Natural killer cell (primary cell): ENCODE measurements at regions not wholly inside any gene's neighbourhood (a gene's known extent, or its start where the extent isn't known, plus 50 kb on each side); places are given as distances from the start of the nearest gene placed in this dataset.

Experiments used
- ATAC-seq, 3 donors: fragments of 150-1000 bp in 2 of 3; fragments of 200-7000 bp in 1 of 3; cut with Tn5 transposase; 1 replicate in 1 of 3; 2 replicates in 2 of 3; pipeline ENCODE4 v1.10.0; 2021; ENCODE audit warnings: mild to moderate bottlenecking in 2 of 3, moderate library complexity in 2 of 3
- DNase-seq, 2 donors: peaks; one replicate each; pipeline versions ENCODE4 v3.0.0 to v3.0.0-alpha.2; 2013 to 2021; ENCODE audit warnings: mixed read lengths in 1 of 2
- H3K27ac ChIP-seq: one replicate; pipeline ENCODE4 v1.5.1; 2013; ENCODE audit warnings: mild to moderate bottlenecking, low read length
- H3K27me3 ChIP-seq: one replicate; pipeline ENCODE4 v1.6.1; 2013; ENCODE audit warnings: low read length; ENCODE audit not compliant: control insufficient read depth, insufficient read depth
- H3K36me3 ChIP-seq: one replicate; pipeline ENCODE4 v1.6.1; 2013; ENCODE audit warnings: low read length; ENCODE audit not compliant: control insufficient read depth, insufficient read depth
- H3K4me1 ChIP-seq: one replicate; pipeline ENCODE4 v1.6.1; 2013; ENCODE audit warnings: low read length; ENCODE audit not compliant: control insufficient read depth, insufficient read depth
- H3K4me3 ChIP-seq: one replicate; pipeline ENCODE4 v1.5.1; 2013; ENCODE audit warnings: low read length
- H3K9me3 ChIP-seq: one replicate; pipeline ENCODE4 v1.6.1; 2013; ENCODE audit warnings: low read length; ENCODE audit not compliant: control insufficient read depth, insufficient read depth
- H3K27ac Mint-ChIP-seq, 2 donors: one replicate each; pipeline ENCODE4 v1.8.0; 2022; ENCODE audit warnings: mild to moderate bottlenecking in 2 of 2, mixed read lengths in 2 of 2, moderate library complexity in 1 of 2
- H3K27me3 Mint-ChIP-seq, 2 donors: one replicate each; pipeline ENCODE4 v1.8.0; 2022; ENCODE audit warnings: low read depth in 2 of 2, mixed read lengths in 2 of 2
- H3K36me3 Mint-ChIP-seq: one replicate; pipeline ENCODE4 v1.8.0; 2022; ENCODE audit warnings: mixed read lengths
- H3K4me1 Mint-ChIP-seq, 2 donors: one replicate each; pipeline ENCODE4 v1.8.0; 2022; ENCODE audit warnings: mixed read lengths in 2 of 2
- H3K4me3 Mint-ChIP-seq: one replicate; pipeline ENCODE4 v1.8.0; 2022; ENCODE audit warnings: mild to moderate bottlenecking, moderate library complexity, mixed read lengths
- H3K9me3 Mint-ChIP-seq, 2 donors: one replicate each; pipeline ENCODE4 v1.8.0; 2022; ENCODE audit warnings: mixed read lengths in 2 of 2
- WGBS: methylation state at CpG from one replicate; pipeline ENCODE4 v1.1.7; 2013; ENCODE audit warnings: missing lambda C conversion rate; ENCODE audit not compliant: insufficient coverage; 5-methylcytosine and 5-hydroxymethylcytosine counted together
- intact Hi-C: fragments of 100-400 bp; cut with micrococcal nuclease; formaldehyde crosslinking; loops from one replicate; pipeline ENCODE4 v1.14.2; 2022
- TF ChIP-seq, protein P1 (sequence below): fragments of 200-600 bp; IDR thresholded peaks from one replicate; pipeline ENCODE4 v1.8.0; 2022; ENCODE audit warnings: antibody characterized with exemption

DNA sequence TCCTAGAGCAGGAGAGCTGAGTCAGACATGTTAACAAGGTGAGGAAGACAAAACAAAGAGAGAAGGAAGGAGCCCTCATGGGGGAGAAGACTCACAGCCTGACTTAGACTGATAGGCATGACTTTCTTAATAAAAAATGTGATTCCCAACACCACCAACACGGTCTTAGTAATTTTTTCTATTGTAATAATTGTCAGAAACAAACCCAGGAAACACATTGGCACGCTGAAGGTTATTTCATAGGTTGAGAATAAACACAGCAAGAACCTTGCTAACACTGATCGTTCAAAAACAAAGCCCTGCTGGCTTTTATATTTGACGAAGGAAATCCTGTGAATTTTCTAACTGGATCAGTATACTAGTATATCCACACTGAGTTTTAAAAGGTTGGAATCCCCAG, 286.8 kb downstream of the HACE1 start:
- no peaks in the 10 kb centered on the region for H3K36me3 Mint-ChIP-seq
- TF ChIP-seq, protein P1, sequence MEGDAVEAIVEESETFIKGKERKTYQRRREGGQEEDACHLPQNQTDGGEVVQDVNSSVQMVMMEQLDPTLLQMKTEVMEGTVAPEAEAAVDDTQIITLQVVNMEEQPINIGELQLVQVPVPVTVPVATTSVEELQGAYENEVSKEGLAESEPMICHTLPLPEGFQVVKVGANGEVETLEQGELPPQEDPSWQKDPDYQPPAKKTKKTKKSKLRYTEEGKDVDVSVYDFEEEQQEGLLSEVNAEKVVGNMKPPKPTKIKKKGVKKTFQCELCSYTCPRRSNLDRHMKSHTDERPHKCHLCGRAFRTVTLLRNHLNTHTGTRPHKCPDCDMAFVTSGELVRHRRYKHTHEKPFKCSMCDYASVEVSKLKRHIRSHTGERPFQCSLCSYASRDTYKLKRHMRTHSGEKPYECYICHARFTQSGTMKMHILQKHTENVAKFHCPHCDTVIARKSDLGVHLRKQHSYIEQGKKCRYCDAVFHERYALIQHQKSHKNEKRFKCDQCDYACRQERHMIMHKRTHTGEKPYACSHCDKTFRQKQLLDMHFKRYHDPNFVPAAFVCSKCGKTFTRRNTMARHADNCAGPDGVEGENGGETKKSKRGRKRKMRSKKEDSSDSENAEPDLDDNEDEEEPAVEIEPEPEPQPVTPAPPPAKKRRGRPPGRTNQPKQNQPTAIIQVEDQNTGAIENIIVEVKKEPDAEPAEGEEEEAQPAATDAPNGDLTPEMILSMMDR = no peak
- no peak overlapping the region for H3K4me3 ChIP-seq
- no peak for ATAC-seq
- H3K27ac Mint-ChIP-seq = no peak overlapping the region
- intact Hi-C loops = no loop called here
- DNase-seq = no peak
- H3K27ac ChIP-seq = no peak overlapping the region
- no peaks in the 10 kb centered on the region for H3K27me3 Mint-ChIP-seq
- H3K9me3 Mint-ChIP-seq = peaks cover 3 to 4% of the 10 kb centered on the region in 2 donors
- H3K4me1 ChIP-seq = no peaks in the 10 kb centered on the region
- H3K36me3 ChIP-seq = no peaks in the 10 kb centered on the region
- H3K4me3 Mint-ChIP-seq = no peak overlapping the region
- no peaks in the 10 kb centered on the region for H3K9me3 ChIP-seq
- H3K4me1 Mint-ChIP-seq = no peaks in the 10 kb centered on the region
- no peaks in the 10 kb centered on the region for H3K27me3 ChIP-seq
- WGBS = 90% methylated on average over 3 of the region's 4 CpGs

DNA sequence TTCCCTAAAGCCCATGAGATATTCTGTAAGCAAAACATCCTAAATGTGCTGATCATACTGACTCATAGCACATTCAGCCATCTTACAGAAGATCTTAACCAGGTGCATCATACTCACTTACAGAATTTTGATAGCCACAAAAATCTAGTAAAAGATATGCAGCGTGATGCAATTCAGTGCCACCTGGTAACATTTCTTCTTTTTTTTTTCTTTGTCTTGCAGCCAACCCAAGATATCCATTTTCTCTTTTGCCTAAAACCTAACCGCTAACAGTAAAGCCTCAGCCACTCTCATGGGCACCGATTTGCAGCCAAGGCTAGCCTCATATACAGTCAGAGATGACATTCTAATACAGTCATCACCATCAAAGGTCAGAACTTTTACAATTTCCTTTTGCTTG, 293.3 kb downstream of the HACE1 start:
- Mint-ChIP-seq H3K4me1 (no peaks in the 10 kb centered on the region), H3K4me3 (no peak overlapping the region), H3K9me3 (peaks cover 5% of the 10 kb centered on the region in 2 donors), H3K27me3 (no peaks in the 10 kb centered on the region), H3K27ac (no peak overlapping the region), H3K36me3 (no peaks in the 10 kb centered on the region)
- intact Hi-C loops = no loop called here
- no peak for DNase-seq
- TF ChIP-seq, protein P1 = no peak
- no peak overlapping the region for H3K4me3 ChIP-seq
- no peak overlapping the region for H3K27ac ChIP-seq
- H3K27me3 ChIP-seq = no peaks in the 10 kb centered on the region
- no peaks in the 10 kb centered on the region for H3K36me3 ChIP-seq
- H3K9me3 ChIP-seq = no peaks in the 10 kb centered on the region
- WGBS = 93% methylated on average over 3 of the region's 3 CpGs
- no peak for ATAC-seq
- no peaks in the 10 kb centered on the region for H3K4me1 ChIP-seq

DNA sequence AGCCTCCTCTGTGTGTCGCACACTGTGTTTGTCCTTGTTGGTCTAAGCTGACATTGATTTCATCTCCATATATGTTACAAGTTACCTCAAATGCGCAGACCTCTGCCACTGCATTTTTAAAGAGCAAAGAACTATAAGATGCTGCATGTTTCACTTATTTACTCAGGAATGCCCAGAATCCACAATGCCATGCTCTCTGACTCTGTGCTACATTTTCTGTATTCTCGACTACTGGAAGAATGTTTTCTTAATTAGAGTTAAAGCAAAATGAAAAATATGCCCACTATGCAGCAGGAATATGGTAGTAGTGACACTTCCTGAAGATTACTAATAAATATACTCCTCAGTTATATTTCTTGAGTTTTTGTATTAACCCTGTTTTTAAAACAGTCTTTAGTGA, 296.4 kb downstream of the HACE1 start:
- H3K9me3 Mint-ChIP-seq = peaks cover 2 to 3% of the 10 kb centered on the region in 2 donors

More for the DNA sequence above, 296.4 kb downstream of the HACE1 start:
- 100% methylated on average over 2 of the region's 3 CpGs for WGBS
- TF ChIP-seq, protein P1 = no peak
- DNase-seq = no peak
- no peaks in the 10 kb centered on the region for H3K27me3 ChIP-seq
- H3K9me3 ChIP-seq = no peaks in the 10 kb centered on the region
- H3K4me3 ChIP-seq = no peak overlapping the region
- H3K4me1 ChIP-seq = no peaks in the 10 kb centered on the region
- Mint-ChIP-seq H3K36me3 (no peaks in the 10 kb centered on the region), H3K27me3 (no peaks in the 10 kb centered on the region), H3K4me3 (no peak overlapping the region), H3K27ac (no peak overlapping the region), H3K4me1 (no peaks in the 10 kb centered on the region)
- H3K36me3 ChIP-seq = no peaks in the 10 kb centered on the region
- intact Hi-C loops = no loop called here
- no peak for ATAC-seq
- no peak overlapping the region for H3K27ac ChIP-seq
